Brain microvascular endothelial cell (primary cell): ENCODE measurements at regions not wholly inside any gene's neighbourhood (a gene's known extent, or its start where the extent isn't known, plus 50 kb on each side); places are given as distances from the start of the nearest gene placed in this dataset.
A peak's percentile ranks its signal among the peaks of the same experiment; 100 is the strongest.

Experiments
- DNase-seq: peaks from one replicate; pipeline ENCODE4 v3.0.0-alpha.2; 2020
- H3K27ac ChIP-seq: fragments of 250-450 bp; sonication (Bioruptor Pico); 2 replicates; pipeline ENCODE4 v1.5.1; 2020; ENCODE audit warnings: mild to moderate bottlenecking, moderate library complexity
- H3K27me3 ChIP-seq: fragments of 250-450 bp; sonication (Bioruptor Pico); replicated peaks from 2 replicates; pipeline ENCODE4 v1.5.1; 2020; ENCODE audit warnings: mild to moderate bottlenecking
- H3K36me3 ChIP-seq: fragments of 250-450 bp; sonication (Bioruptor Pico); replicated peaks from 2 replicates; pipeline ENCODE4 v1.5.1; 2020; ENCODE audit warnings: mild to moderate bottlenecking
- H3K4me3 ChIP-seq: 2 replicates; pipeline ENCODE4 v1.5.1; 2011; ENCODE audit warnings: low read depth, mild to moderate bottlenecking, control low read depth, low read length, moderate library complexity
- in situ Hi-C: cut with HindIII; loops from 2 replicates; pipeline ENCODE4 v1.10.0; 2017; ENCODE audit warnings: low sequenced_read_pairs, low pct_ligation_motif_present
- TF ChIP-seq, protein P1 (sequence below): IDR thresholded peaks from 2 replicates; pipeline ENCODE4 v1.5.1; 2011; ENCODE audit warnings: low read depth, mild to moderate bottlenecking, moderate library complexity, low read length, control low read depth, inconsistent platforms; ENCODE audit errors: missing control alignments

DNA sequence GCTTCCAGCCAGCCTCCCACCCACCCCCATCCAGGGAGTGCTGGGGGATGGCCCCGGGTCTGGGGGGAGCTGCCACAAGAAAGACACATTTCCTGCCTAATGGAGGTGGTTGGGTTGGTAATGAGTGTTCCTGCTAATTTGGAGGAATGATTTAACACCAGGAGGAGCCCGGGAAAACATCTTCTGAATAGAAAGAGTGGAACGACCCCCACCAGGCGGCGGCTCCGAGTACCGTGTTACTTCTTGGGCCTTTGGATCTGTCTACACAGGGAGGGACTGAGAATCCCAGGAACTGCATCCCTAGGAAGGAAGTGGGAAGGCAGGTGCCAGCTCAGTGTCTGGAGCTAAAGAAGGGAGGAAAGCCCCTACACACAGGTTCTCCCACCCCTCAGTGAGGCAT is 64.6 kb downstream of the TSPAN17 start:
- H3K36me3 ChIP-seq, result no peaks in the 10 kb centered on the region
- H3K27me3 ChIP-seq, result peaks cover 19% of the 10 kb centered on the region
- in situ Hi-C loops, result no loop called here
- TF ChIP-seq, protein P1, sequence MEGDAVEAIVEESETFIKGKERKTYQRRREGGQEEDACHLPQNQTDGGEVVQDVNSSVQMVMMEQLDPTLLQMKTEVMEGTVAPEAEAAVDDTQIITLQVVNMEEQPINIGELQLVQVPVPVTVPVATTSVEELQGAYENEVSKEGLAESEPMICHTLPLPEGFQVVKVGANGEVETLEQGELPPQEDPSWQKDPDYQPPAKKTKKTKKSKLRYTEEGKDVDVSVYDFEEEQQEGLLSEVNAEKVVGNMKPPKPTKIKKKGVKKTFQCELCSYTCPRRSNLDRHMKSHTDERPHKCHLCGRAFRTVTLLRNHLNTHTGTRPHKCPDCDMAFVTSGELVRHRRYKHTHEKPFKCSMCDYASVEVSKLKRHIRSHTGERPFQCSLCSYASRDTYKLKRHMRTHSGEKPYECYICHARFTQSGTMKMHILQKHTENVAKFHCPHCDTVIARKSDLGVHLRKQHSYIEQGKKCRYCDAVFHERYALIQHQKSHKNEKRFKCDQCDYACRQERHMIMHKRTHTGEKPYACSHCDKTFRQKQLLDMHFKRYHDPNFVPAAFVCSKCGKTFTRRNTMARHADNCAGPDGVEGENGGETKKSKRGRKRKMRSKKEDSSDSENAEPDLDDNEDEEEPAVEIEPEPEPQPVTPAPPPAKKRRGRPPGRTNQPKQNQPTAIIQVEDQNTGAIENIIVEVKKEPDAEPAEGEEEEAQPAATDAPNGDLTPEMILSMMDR, result no peak
- H3K4me3 ChIP-seq, result no peak overlapping the region
- DNase-seq, result no peak
- no peak overlapping the region for H3K27ac ChIP-seq

DNA sequence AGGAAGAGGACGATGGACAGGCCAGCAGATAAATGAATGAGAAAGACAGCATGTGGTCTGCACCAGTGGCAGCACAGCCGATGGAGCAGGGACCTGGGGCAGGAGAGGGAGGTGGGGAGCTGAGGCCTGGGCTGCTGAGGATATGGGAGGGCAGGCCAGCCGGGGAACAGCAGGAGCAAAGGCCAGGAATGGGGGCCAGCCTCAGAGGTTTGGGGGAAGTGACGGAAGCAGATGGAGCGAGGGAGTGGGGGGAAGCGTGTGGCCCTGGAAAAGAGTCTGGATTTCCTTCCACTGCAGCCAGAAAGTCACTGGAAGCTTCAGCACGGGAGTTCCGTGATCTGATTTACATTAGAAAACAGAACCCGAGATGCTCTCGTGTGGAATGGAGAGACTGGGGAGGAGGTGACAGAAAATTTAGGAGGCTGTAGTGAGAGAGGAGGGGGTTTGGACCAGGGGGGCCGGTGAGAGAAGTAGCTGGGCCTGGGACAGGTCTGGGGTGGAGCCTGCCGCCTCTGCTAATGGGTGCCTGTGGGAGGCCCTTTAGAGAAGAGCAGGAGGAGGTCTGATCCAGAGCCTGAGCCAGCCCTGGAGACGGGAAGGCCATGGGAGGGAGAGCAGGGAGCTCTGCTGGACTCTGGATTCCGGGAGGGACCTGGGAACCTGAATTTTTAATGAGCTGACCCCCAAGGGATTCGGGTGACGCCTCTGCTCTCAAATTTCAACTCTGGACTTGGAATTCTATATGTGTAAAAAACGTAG is 65.4 kb downstream of the TSPAN17 start:
- peaks cover 16% of the 10 kb centered on the region for H3K27me3 ChIP-seq
- H3K27ac ChIP-seq, result no peak overlapping the region
- H3K4me3 ChIP-seq, result no peak overlapping the region
- TF ChIP-seq, protein P1, result no peak
- in situ Hi-C loops, result no loop called here
- no peak for DNase-seq
- H3K36me3 ChIP-seq, result no peaks in the 10 kb centered on the region

DNA sequence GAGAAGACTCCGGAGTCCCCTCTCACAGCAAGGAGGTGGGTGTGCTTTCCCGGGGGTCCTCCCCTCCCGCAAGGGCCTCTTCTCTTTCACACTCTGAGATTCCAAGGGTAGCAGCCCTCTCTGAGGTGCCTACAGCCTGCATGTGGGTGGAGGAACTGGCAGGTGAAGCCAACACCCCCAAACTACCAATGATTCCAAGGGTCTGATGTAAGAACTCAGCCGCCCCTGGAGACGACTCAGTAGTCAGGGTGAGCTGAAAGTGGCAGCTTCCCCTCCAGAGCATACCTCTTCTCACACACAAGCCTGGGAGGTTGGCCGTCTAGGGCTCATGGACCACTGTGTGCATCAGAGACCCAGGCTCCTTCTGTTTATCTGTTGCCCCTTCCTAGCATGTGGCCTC is 66.1 kb downstream of the TSPAN17 start:
- Histone ChIP-seq H3K4me3 (no peak overlapping the region), H3K27me3 (peaks cover 18% of the 10 kb centered on the region), H3K27ac (no peak overlapping the region), H3K36me3 (no peaks in the 10 kb centered on the region)
- DNase-seq, result no peak
- TF ChIP-seq, protein P1, result no peak
- in situ Hi-C loops, result no loop called here

DNA sequence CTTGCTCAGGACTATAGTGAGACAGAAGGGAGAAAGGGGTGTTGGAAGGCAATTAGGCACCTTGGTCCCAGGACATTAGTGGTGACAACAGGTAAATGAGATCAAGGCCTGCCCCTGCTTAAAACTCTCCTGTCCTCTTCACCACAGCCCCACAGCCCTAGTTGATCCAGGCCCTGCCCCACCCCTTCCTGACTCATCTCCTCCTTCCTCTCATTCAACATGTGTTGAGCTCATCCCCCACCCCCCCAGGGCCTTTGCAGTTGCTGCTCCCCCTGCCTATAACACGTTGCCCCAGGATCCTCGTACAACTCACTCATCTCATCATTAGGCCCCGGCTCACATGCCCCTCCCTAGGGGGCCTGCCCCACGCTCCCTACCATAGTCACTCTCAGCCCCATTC is 66.8 kb downstream of the TSPAN17 start:
- Histone ChIP-seq H3K27ac (no peak overlapping the region), H3K4me3 (no peak overlapping the region), H3K27me3 (peaks cover 17% of the 10 kb centered on the region), H3K36me3 (no peaks in the 10 kb centered on the region)
- in situ Hi-C loops, result no loop called here
- TF ChIP-seq, protein P1, result no peak
- DNase-seq, result no peak

DNA sequence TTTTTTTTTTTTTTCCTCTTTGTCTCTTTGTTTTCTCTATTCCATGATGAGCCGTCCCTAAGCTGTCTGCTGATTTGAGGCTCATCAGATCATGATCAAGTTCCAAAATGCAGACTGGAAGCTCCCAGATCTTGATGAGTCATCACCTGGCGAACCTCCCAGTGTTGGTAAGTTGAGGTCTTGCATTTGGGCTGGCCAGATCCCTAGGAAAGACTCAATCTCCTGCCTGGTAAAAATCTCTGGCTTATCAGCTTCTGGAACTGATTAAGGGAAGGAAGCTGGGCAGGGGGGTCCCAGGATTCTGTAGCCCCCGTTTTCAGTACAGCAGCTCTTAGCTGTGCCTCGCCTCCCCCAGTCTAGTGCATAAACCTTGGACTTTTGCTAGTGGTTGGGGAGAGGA is 69.0 kb downstream of the TSPAN17 start:
- in situ Hi-C loops, result no loop called here
- DNase-seq, result peak; percentile 69
- TF ChIP-seq, protein P1, result no peak
- Histone ChIP-seq H3K36me3 (no peaks in the 10 kb centered on the region), H3K27me3 (peaks cover 4% of the 10 kb centered on the region), H3K27ac (no peak overlapping the region), H3K4me3 (no peak overlapping the region)
